ENCODE measurements at regions not wholly inside any gene's neighbourhood (a gene's known extent, or its start where the extent isn't known, plus 50 kb on each side); places are given as distances from the start of the nearest gene placed in this dataset.

- TF ChIP-seq TCF12 (IDR thresholded peaks at IDR 0.05; ENCODE audit: low read depth) (no peak), CEBPB (IDR thresholded peaks at IDR 0.05) (no peak), TEAD4 (IDR thresholded peaks at IDR 0.05) (no peak), TAF1 (IDR thresholded peaks at IDR 0.05; ENCODE audit: low read depth) (no peak), REST (IDR thresholded peaks at IDR 0.05; ENCODE audit: low read depth) (no peak), MAX (IDR thresholded peaks at IDR 0.05) (no peak), NFIC (IDR thresholded peaks at IDR 0.05) (no peak), FOXM1 (IDR thresholded peaks at IDR 0.05; ENCODE audit: borderline replicate concordance, low read depth) (no peak)
Observed at GRCh38 chrX:122055979-122056715, 1008.7 kb downstream of the GLUD2 start.

- TF ChIP-seq CREB1 (IDR thresholded peaks at IDR 0.05; ENCODE audit: low read depth) (no peak), TAF1 (IDR thresholded peaks at IDR 0.05; ENCODE audit: low read depth) (no peak), MAX (IDR thresholded peaks at IDR 0.05) (no peak), NFIC (IDR thresholded peaks at IDR 0.05) (no peak), EGR1 (IDR thresholded peaks at IDR 0.05) (no peak), TEAD4 (IDR thresholded peaks at IDR 0.05) (no peak), TCF12 (IDR thresholded peaks at IDR 0.05; ENCODE audit: low read depth) (no peak)
Observed at GRCh38 chrX:122076241-122076640, 1028.8 kb downstream of the GLUD2 start.

- TF ChIP-seq TEAD4 (IDR thresholded peaks at IDR 0.05) (no peak), TCF12 (IDR thresholded peaks at IDR 0.05; ENCODE audit: low read depth) (no peak), USF1 (IDR thresholded peaks at IDR 0.05) (no peak), MAX (IDR thresholded peaks at IDR 0.05) (no peak), FOXM1 (IDR thresholded peaks at IDR 0.05; ENCODE audit: borderline replicate concordance, low read depth) (no peak), EP300 (IDR thresholded peaks at IDR 0.05; ENCODE audit: borderline replicate concordance) (no peak)
Observed at GRCh38 chrX:122078079-122078478, 1030.7 kb downstream of the GLUD2 start.

GRCh38 chrX:122087341-122087740 is 1039.9 kb downstream of the GLUD2 start:
- no peak for TF ChIP-seq RAD21 (IDR thresholded peaks at IDR 0.05; ENCODE audit: low read depth)
- no peak for TF ChIP-seq YY1 (IDR thresholded peaks at IDR 0.05; ENCODE audit: low read depth)
- TF ChIP-seq CREB1 (IDR thresholded peaks at IDR 0.05; ENCODE audit: low read depth): no peak
- TF ChIP-seq CEBPB (IDR thresholded peaks at IDR 0.05): no peak
- TF ChIP-seq MAX (IDR thresholded peaks at IDR 0.05): no peak
- no peak for TF ChIP-seq TCF12 (IDR thresholded peaks at IDR 0.05; ENCODE audit: low read depth)
- TF ChIP-seq TAF1 (IDR thresholded peaks at IDR 0.05; ENCODE audit: low read depth): no peak
- no peak for TF ChIP-seq USF1 (IDR thresholded peaks at IDR 0.05)
- no peak for TF ChIP-seq REST (IDR thresholded peaks at IDR 0.05; ENCODE audit: low read depth)
- TF ChIP-seq FOXM1 (IDR thresholded peaks at IDR 0.05; ENCODE audit: borderline replicate concordance, low read depth): no peak
- no peak for TF ChIP-seq EP300 (IDR thresholded peaks at IDR 0.05; ENCODE audit: borderline replicate concordance)
- no peak for TF ChIP-seq ZBTB7A (IDR thresholded peaks at IDR 0.05; ENCODE audit: low read depth)
- TF ChIP-seq TEAD4 (IDR thresholded peaks at IDR 0.05): no peak

GRCh38 chrX:122091571-122091970 is 1044.2 kb downstream of the GLUD2 start:
- TF ChIP-seq NFIC (IDR thresholded peaks at IDR 0.05) (no peak), FOXM1 (IDR thresholded peaks at IDR 0.05; ENCODE audit: borderline replicate concordance, low read depth) (no peak), CREB1 (IDR thresholded peaks at IDR 0.05; ENCODE audit: low read depth) (no peak), EP300 (IDR thresholded peaks at IDR 0.05; ENCODE audit: borderline replicate concordance) (no peak), CEBPB (IDR thresholded peaks at IDR 0.05) (no peak), USF1 (IDR thresholded peaks at IDR 0.05) (no peak), YY1 (IDR thresholded peaks at IDR 0.05; ENCODE audit: low read depth) (no peak), TEAD4 (IDR thresholded peaks at IDR 0.05) (no peak), RAD21 (IDR thresholded peaks at IDR 0.05; ENCODE audit: low read depth) (no peak), EGR1 (IDR thresholded peaks at IDR 0.05) (no peak), MAX (IDR thresholded peaks at IDR 0.05) (no peak), TCF12 (IDR thresholded peaks at IDR 0.05; ENCODE audit: low read depth) (no peak), TAF1 (IDR thresholded peaks at IDR 0.05; ENCODE audit: low read depth) (no peak), REST (IDR thresholded peaks at IDR 0.05; ENCODE audit: low read depth) (no peak), ZBTB7A (IDR thresholded peaks at IDR 0.05; ENCODE audit: low read depth) (no peak)
